ENCODE measurements at regions not wholly inside any gene's neighbourhood (a gene's known extent, or its start where the extent isn't known, plus 50 kb on each side); places are given as distances from the start of the nearest gene placed in this dataset.

DNA sequence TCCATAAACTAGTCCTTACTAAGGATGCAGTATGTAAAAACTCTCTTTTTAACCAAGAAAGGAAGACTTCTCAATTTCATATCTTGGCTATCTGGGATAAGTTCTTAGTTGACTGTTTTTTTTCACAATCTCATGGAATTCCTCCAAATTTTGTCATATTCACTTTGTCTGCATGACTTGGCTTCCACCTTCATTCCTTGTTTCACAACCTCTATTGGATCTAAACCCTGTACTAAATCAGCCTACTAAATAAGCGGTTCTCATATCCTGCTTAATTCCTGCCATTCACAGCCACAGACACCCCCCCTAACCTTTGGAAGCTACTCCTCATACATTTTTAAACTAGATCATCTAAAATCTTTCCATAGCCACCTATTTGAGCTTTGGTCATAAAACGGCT, 370.6 kb upstream of the NAALADL2 start:
- no peak overlapping the region for H3K4me2 ChIP-seq (ENCODE audit: low read depth, low read length, poor library complexity, severe bottlenecking)
- no peaks in the 10 kb centered on the region for H3K27me3 ChIP-seq (ENCODE audit: insufficient read depth, low read length, poor library complexity, severe bottlenecking)
- no peaks in the 10 kb centered on the region for H3F3A ChIP-seq (ENCODE audit: low read depth)
- no peak overlapping the region for H3K4me3 ChIP-seq (ENCODE audit: low read length, poor library complexity, severe bottlenecking)
- no peaks in the 10 kb centered on the region for H3K9me3 ChIP-seq (ENCODE audit: insufficient read depth, low read depth, low read length)
- H3K4me1 ChIP-seq (ENCODE audit: insufficient read depth, low read length, poor library complexity, severe bottlenecking): no peaks in the 10 kb centered on the region
- no peaks in the 10 kb centered on the region for H4K20me1 ChIP-seq (ENCODE audit: insufficient read depth, low read length, poor library complexity, severe bottlenecking)
- no peaks in the 10 kb centered on the region for H3K9me2 ChIP-seq (replicated peaks; ENCODE audit: low read depth, low read length)
- no peaks in the 10 kb centered on the region for H3K36me3 ChIP-seq (ENCODE audit: insufficient read depth, low read length)
- no peaks in the 10 kb centered on the region for H3K79me2 ChIP-seq (ENCODE audit: insufficient read depth, low read length)
- no peak overlapping the region for H2AFZ ChIP-seq (ENCODE audit: low read length)
- TF ChIP-seq, protein P1, sequence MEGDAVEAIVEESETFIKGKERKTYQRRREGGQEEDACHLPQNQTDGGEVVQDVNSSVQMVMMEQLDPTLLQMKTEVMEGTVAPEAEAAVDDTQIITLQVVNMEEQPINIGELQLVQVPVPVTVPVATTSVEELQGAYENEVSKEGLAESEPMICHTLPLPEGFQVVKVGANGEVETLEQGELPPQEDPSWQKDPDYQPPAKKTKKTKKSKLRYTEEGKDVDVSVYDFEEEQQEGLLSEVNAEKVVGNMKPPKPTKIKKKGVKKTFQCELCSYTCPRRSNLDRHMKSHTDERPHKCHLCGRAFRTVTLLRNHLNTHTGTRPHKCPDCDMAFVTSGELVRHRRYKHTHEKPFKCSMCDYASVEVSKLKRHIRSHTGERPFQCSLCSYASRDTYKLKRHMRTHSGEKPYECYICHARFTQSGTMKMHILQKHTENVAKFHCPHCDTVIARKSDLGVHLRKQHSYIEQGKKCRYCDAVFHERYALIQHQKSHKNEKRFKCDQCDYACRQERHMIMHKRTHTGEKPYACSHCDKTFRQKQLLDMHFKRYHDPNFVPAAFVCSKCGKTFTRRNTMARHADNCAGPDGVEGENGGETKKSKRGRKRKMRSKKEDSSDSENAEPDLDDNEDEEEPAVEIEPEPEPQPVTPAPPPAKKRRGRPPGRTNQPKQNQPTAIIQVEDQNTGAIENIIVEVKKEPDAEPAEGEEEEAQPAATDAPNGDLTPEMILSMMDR (conservative IDR thresholded peaks at IDR 0.05; ENCODE audit: low read length): no peak
- no peak for TF ChIP-seq EZH2phosphoT487 (IDR thresholded peaks at IDR 0.05; ENCODE audit: borderline replicate concordance)
- no peak overlapping the region for H3K9ac ChIP-seq (ENCODE audit: low read depth, low read length, poor library complexity, severe bottlenecking)

DNA sequence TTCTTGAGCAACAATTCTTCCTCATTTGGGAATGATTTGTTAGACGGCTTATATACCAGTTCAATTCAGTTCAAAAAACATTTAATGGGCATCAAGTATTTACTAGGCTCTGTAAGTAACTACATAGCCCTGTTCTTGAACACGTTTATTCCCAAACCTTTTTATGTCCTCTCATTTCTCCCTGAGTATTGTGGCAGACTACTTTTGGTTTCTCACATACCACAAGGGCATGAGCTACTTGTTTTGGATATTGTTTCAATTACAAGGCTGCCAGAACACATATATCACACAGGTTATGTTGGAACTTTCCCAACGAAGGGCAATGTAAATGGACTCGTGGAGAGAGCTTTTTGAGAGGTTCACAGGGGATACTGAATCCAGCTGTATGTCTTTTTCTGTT, 363.8 kb upstream of the NAALADL2 start:
- H3K4me2 ChIP-seq (ENCODE audit: low read depth, low read length, poor library complexity, severe bottlenecking): no peak overlapping the region
- no peak for TF ChIP-seq EZH2phosphoT487 (IDR thresholded peaks at IDR 0.05; ENCODE audit: borderline replicate concordance)
- TF ChIP-seq, protein P1 (conservative IDR thresholded peaks at IDR 0.05; ENCODE audit: low read length): no peak
- no peaks in the 10 kb centered on the region for H3K36me3 ChIP-seq (ENCODE audit: insufficient read depth, low read length)
- no peaks in the 10 kb centered on the region for H3K27me3 ChIP-seq (ENCODE audit: insufficient read depth, low read length, poor library complexity, severe bottlenecking)
- H2AFZ ChIP-seq (ENCODE audit: low read length): no peak overlapping the region
- no peaks in the 10 kb centered on the region for H3K4me1 ChIP-seq (ENCODE audit: insufficient read depth, low read length, poor library complexity, severe bottlenecking)
- no peaks in the 10 kb centered on the region for H4K20me1 ChIP-seq (ENCODE audit: insufficient read depth, low read length, poor library complexity, severe bottlenecking)
- no peak overlapping the region for H3K4me3 ChIP-seq (ENCODE audit: low read length, poor library complexity, severe bottlenecking)
- no peaks in the 10 kb centered on the region for H3K9me2 ChIP-seq (replicated peaks; ENCODE audit: low read depth, low read length)
- no peaks in the 10 kb centered on the region for H3K9me3 ChIP-seq (ENCODE audit: insufficient read depth, low read depth, low read length)
- H3F3A ChIP-seq (ENCODE audit: low read depth): no peaks in the 10 kb centered on the region
- H3K79me2 ChIP-seq (ENCODE audit: insufficient read depth, low read length): no peaks in the 10 kb centered on the region
- no peak overlapping the region for H3K9ac ChIP-seq (ENCODE audit: low read depth, low read length, poor library complexity, severe bottlenecking)

DNA sequence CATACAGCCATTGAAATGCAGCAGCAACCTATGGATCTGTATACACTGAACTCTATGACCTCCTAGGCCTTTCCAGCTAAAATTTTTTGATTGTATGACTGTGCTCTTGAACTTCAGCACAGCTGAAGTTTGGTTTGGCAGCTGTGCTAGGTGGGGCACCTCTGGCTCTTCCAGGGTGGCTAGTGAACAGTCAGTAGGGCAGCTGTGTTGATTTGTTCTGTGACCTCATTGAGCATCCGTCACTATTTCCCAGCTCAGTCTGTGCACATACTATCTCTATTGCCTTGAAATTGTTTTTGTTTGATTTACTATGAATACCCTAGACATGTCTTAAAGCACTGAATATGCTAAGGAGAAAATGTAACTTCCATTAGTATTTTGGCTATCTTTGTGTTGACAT, 363.2 kb upstream of the NAALADL2 start:
- no peak overlapping the region for H3K4me3 ChIP-seq (ENCODE audit: low read length, poor library complexity, severe bottlenecking)
- no peak overlapping the region for H2AFZ ChIP-seq (ENCODE audit: low read length)
- H3K79me2 ChIP-seq (ENCODE audit: insufficient read depth, low read length): no peaks in the 10 kb centered on the region
- no peak overlapping the region for H3K4me2 ChIP-seq (ENCODE audit: low read depth, low read length, poor library complexity, severe bottlenecking)
- H3K9me2 ChIP-seq (replicated peaks; ENCODE audit: low read depth, low read length): no peaks in the 10 kb centered on the region
- no peaks in the 10 kb centered on the region for H3K27me3 ChIP-seq (ENCODE audit: insufficient read depth, low read length, poor library complexity, severe bottlenecking)
- H4K20me1 ChIP-seq (ENCODE audit: insufficient read depth, low read length, poor library complexity, severe bottlenecking): no peaks in the 10 kb centered on the region
- TF ChIP-seq, protein P1 (conservative IDR thresholded peaks at IDR 0.05; ENCODE audit: low read length): no peak
- TF ChIP-seq EZH2phosphoT487 (IDR thresholded peaks at IDR 0.05; ENCODE audit: borderline replicate concordance): no peak
- no peak overlapping the region for H3K9ac ChIP-seq (ENCODE audit: low read depth, low read length, poor library complexity, severe bottlenecking)
- no peaks in the 10 kb centered on the region for H3K36me3 ChIP-seq (ENCODE audit: insufficient read depth, low read length)
- no peaks in the 10 kb centered on the region for H3K4me1 ChIP-seq (ENCODE audit: insufficient read depth, low read length, poor library complexity, severe bottlenecking)
- no peaks in the 10 kb centered on the region for H3F3A ChIP-seq (ENCODE audit: low read depth)
- no peaks in the 10 kb centered on the region for H3K9me3 ChIP-seq (ENCODE audit: insufficient read depth, low read depth, low read length)

All from Loucy (cell line).